Adipocyte (in vitro differentiated cells): ENCODE measurements at regions not wholly inside any gene's neighbourhood (a gene's known extent, or its start where the extent isn't known, plus 50 kb on each side); places are given as distances from the start of the nearest gene placed in this dataset.
"Not testable (repeated sequence)": the region's sequence is repeated elsewhere in the genome, so short reads cannot be mapped to it uniquely, and the experiment has no call there.

Experiments used
- DNase-seq: peaks from one replicate; pipeline ENCODE4 v3.0.0-alpha.2; 2015; ENCODE audit warnings: low read depth
- H3K27me3 ChIP-seq: replicated peaks from 2 replicates; pipeline ENCODE4 v1.7.0; 2013; ENCODE audit warnings: mild to moderate bottlenecking, low read length, moderate library complexity; ENCODE audit not compliant: control insufficient read depth, insufficient read depth
- H3K36me3 ChIP-seq: 2 replicates; pipeline ENCODE4 v1.7.0; 2013; ENCODE audit warnings: low read length, mild to moderate bottlenecking, moderate library complexity; ENCODE audit not compliant: control insufficient read depth, insufficient read depth, severe bottlenecking
- H3K4me1 ChIP-seq: 2 replicates; pipeline ENCODE4 v1.7.0; 2013; ENCODE audit warnings: mild to moderate bottlenecking, low read length, moderate library complexity; ENCODE audit not compliant: control insufficient read depth, insufficient read depth
- H3K4me3 ChIP-seq: 2 replicates; pipeline ENCODE4 v1.7.0; 2013; ENCODE audit warnings: mild to moderate bottlenecking, low read length, moderate library complexity
- H3K9ac ChIP-seq: 2 replicates; pipeline ENCODE4 v1.7.0; 2013; ENCODE audit warnings: mild to moderate bottlenecking, low read length, moderate library complexity
- H3K9me3 ChIP-seq: 2 replicates; pipeline ENCODE4 v1.7.0; 2013; ENCODE audit warnings: mild to moderate bottlenecking, low read length, moderate library complexity; ENCODE audit not compliant: control insufficient read depth

GRCh38 chr5:167427641-167428040 lies 863.8 kb upstream of the WWC1 start:
- not testable (repeated sequence) for DNase-seq, H3K36me3 ChIP-seq, H3K9ac ChIP-seq, H3K4me3 ChIP-seq, H3K9me3 ChIP-seq, H3K27me3 ChIP-seq, H3K4me1 ChIP-seq

- no peaks in the 10 kb centered on the region for H3K9me3 ChIP-seq
- H3K4me1 ChIP-seq, result peaks cover 5% of the 10 kb centered on the region
- DNase-seq, result no peak
- H3K27me3 ChIP-seq, result no peaks in the 10 kb centered on the region
- H3K36me3 ChIP-seq, result no peaks in the 10 kb centered on the region
- no peak overlapping the region for H3K4me3 ChIP-seq
- H3K9ac ChIP-seq, result no peak overlapping the region
Measured at GRCh38 chr5:167440846-167441245, 850.6 kb upstream of the WWC1 start.

GRCh38 chr5:167442922-167443321 lies 848.5 kb upstream of the WWC1 start:
- no peaks in the 10 kb centered on the region for H3K36me3 ChIP-seq
- H3K27me3 ChIP-seq, result no peaks in the 10 kb centered on the region
- no peaks in the 10 kb centered on the region for H3K9me3 ChIP-seq
- DNase-seq, result no peak
- H3K4me1 ChIP-seq, result peaks cover 5% of the 10 kb centered on the region
- H3K9ac ChIP-seq, result no peak overlapping the region
- H3K4me3 ChIP-seq, result no peak overlapping the region

DNA sequence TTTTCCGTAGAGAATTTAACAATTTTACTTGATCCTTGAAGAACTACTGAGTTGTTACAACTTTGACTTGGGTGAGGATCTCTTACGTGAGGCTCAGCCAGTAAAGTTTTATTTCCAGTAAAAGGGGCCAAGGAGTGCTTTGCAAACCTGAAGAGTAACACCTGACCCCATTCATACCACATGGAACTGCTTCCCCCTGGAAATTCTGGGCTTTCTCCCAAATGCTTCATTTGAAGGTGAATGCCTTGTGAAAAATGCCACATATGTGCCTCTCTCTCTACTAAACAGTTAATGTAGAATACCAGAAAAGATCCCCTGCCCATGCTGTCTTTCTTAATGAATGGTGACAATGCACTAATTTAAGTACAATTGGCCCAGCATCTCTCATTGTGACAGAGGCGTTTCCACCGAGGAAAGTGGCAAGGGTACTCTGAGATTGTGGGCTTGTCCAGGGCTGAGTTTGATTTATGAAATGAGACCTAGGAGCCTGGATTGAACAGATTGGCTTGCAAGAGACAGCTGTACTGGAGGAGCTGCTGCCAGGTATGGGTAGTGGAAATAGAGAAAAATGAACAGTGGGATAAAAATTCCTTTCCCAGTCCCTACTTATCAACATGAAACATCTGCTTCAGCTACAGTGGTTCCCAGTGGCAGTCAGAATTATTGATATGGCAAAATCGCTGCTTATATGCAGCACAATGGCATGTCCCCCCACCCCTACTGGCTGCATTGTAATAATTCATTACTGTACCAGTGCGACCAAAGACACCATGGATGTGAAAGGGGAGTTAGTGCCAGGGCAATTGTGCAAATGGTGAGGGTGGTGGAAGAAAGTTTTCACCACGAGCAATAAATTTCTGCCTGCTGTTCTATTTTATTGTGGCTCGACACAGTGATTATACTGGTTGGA lies 843.7 kb upstream of the WWC1 start:
- Histone ChIP-seq H3K9me3 (no peaks in the 10 kb centered on the region), H3K27me3 (no peaks in the 10 kb centered on the region), H3K36me3 (no peaks in the 10 kb centered on the region), H3K4me1 (peaks cover 7% of the 10 kb centered on the region), H3K4me3 (no peak overlapping the region), H3K9ac (no peak overlapping the region)
- no peak for DNase-seq

DNA sequence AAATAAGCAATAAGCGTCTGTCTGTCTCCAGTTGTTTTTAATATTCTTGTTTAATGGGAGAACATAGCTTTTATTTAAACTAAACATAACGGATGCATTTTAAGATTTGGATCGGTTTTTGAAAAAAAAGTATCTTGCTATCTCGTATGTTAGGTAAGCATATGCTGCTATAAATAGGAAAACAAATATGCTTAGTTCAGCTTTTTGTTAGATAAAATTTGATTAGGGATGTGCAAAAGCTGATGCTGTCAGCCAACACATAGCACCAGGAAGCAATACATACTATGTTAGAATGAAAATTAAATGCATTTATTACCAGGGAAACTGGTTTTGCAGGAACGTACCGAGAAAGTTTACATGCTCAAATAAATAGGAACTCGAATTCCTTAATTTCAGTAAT lies 843.1 kb upstream of the WWC1 start:
- Histone ChIP-seq H3K27me3 (no peaks in the 10 kb centered on the region), H3K4me1 (peaks cover 6% of the 10 kb centered on the region), H3K36me3 (no peaks in the 10 kb centered on the region), H3K4me3 (no peak overlapping the region), H3K9ac (no peak overlapping the region), H3K9me3 (no peaks in the 10 kb centered on the region)
- DNase-seq, result no peak

- Histone ChIP-seq H3K36me3 (no peaks in the 10 kb centered on the region), H3K9me3 (no peaks in the 10 kb centered on the region)
- DNase-seq, result no peak
Measured at GRCh38 chr5:167451076-167451475, 840.4 kb upstream of the WWC1 start.

DNA sequence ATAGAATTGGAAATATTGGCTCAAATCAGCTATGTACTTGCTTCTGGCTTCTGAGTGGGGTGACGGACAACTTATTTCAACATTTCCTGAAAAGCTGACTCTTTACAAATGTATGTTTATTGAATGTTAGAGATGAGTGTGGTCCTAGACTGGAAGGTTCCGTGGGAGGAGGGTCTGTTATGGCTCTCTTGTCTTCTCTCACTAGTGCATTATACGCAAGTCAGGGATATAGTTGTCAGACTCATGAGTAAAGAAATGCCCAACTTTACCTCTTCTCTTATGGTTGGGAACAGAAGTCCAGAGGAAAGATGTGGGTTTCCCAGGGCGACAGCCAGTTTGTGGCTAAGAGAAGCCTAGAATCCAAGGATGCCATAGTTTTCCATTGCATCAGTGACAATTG lies 839.3 kb upstream of the WWC1 start:
- H3K36me3 ChIP-seq, result no peaks in the 10 kb centered on the region
- peaks cover 6% of the 10 kb centered on the region for H3K4me1 ChIP-seq
- no peak overlapping the region for H3K9ac ChIP-seq
- DNase-seq, result no peak
- no peak overlapping the region for H3K4me3 ChIP-seq
- no peaks in the 10 kb centered on the region for H3K27me3 ChIP-seq
- H3K9me3 ChIP-seq, result no peaks in the 10 kb centered on the region

More at GRCh38 chr5:167451076-167451475, 840.4 kb upstream of the WWC1 start:
- peaks cover 6% of the 10 kb centered on the region for H3K4me1 ChIP-seq
- no peak overlapping the region for H3K9ac ChIP-seq
- no peaks in the 10 kb centered on the region for H3K27me3 ChIP-seq
- H3K4me3 ChIP-seq, result no peak overlapping the region

- Histone ChIP-seq H3K36me3 (no peaks in the 10 kb centered on the region), H3K27me3 (no peaks in the 10 kb centered on the region), H3K9me3 (no peaks in the 10 kb centered on the region), H3K9ac (no peak overlapping the region), H3K4me3 (no peak overlapping the region), H3K4me1 (peaks cover 6% of the 10 kb centered on the region)
- no peak for DNase-seq
Measured at GRCh38 chr5:167453246-167454030, 838.0 kb upstream of the WWC1 start.

DNA sequence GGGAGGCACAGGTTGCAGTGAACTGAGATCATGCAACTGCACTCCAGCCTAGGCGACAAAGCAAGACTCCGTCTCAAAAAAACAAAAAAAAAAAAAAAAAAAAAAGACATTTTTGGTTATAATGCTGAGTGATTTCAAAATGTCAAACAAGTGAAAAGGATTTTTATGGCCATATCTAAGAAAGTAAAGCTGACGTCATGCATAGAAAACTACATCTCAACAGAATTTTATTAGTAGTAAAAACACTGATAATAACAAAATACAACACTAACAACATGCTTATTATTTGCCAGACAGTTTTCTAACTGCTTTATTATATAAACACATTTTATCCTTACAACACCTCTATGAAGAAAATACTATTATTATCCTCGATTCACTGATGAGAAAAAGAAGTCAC lies 833.0 kb upstream of the WWC1 start:
- DNase-seq, result no peak
- no peak overlapping the region for H3K9ac ChIP-seq
- H3K4me1 ChIP-seq, result no peaks in the 10 kb centered on the region
- peaks cover 11% of the 10 kb centered on the region for H3K9me3 ChIP-seq
- H3K27me3 ChIP-seq, result no peaks in the 10 kb centered on the region
- no peak overlapping the region for H3K4me3 ChIP-seq
- H3K36me3 ChIP-seq, result no peaks in the 10 kb centered on the region

DNA sequence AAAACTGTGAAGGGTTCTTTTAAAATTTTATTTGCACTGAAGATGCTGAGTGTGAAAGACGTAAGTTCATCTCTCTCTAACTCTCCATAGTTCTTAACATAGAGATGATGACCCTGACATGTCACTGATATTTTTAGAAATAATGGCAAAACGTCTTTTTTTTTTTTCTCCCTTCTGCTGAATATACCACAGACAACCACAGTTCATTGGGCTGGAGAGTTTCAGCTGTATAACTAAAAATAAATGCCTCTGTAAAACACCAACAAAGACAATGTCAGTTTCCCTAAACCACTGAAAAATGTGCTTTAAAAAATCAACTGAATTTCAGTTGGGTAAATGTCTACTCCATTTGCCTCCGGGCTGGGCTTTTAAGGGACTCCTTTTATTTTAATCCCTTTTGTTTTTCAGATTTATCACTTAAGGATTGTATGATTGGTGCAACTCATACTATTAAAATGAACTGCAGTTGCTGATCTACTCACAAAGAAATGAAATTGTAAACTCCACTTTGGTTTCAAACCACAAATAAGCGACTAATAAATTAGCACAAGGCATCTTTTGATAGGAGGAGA lies 830.9 kb upstream of the WWC1 start:
- no peak for DNase-seq
- H3K4me3 ChIP-seq, result no peak overlapping the region
- H3K27me3 ChIP-seq, result no peaks in the 10 kb centered on the region
- peaks cover 11% of the 10 kb centered on the region for H3K9me3 ChIP-seq
- H3K36me3 ChIP-seq, result no peaks in the 10 kb centered on the region
- H3K9ac ChIP-seq, result no peak overlapping the region
- H3K4me1 ChIP-seq, result no peaks in the 10 kb centered on the region

DNA sequence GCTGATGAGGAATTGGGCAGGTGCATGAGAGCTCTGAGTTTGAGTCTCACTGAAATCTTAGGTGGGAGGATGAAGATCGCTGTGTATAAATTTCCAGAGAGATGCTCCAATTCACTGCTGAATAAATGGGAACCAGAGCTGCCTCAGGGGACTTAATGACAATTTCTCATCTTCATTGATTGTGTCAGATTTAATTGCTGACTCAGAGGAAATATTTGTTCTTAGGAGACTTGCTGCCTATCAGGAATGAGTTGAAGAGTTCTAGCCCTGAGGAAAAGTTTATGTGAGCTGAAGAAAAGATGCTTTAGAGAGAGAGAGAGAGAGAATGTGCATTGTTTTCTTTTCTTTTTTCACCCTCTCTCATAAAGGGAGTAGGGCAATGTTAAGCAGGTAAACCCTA lies 827.5 kb upstream of the WWC1 start:
- no peak overlapping the region for H3K4me3 ChIP-seq
- no peaks in the 10 kb centered on the region for H3K4me1 ChIP-seq
- peaks cover 11% of the 10 kb centered on the region for H3K9me3 ChIP-seq
- DNase-seq, result no peak
- no peaks in the 10 kb centered on the region for H3K27me3 ChIP-seq
- H3K9ac ChIP-seq, result no peak overlapping the region
- H3K36me3 ChIP-seq, result no peaks in the 10 kb centered on the region
